Small intestine (tissue), 7 donors: ENCODE measurements at regions not wholly inside any gene's neighbourhood (a gene's known extent, or its start where the extent isn't known, plus 50 kb on each side); places are given as distances from the start of the nearest gene placed in this dataset.
A peak's percentile ranks its signal among the peaks of the same experiment; 100 is the strongest.

Source experiments
- DNase-seq, 2 donors: peaks; one replicate each; pipeline versions ENCODE4 v3.0.0 to v3.0.0-alpha.2; 2013
- FAIRE-seq: peaks from 2 replicates; lab custom pipeline; 2012; peaks lifted over from hg19 to GRCh38; lab: Jason Lieb, UNC
- H3K27ac ChIP-seq, 3 donors: one replicate each; pipeline ENCODE4 v1.5.1; 2013; ENCODE audit warnings: low read length in 2 of 3, mild to moderate bottlenecking in 2 of 3, control low read depth in 1 of 3, inconsistent platforms in 1 of 3, low read depth in 1 of 3, moderate library complexity in 1 of 3
- H3K27me3 ChIP-seq, 3 donors: one replicate each; pipeline ENCODE4 v1.6.1; 2013; ENCODE audit warnings: low read length in 3 of 3, inconsistent platforms in 1 of 3; ENCODE audit not compliant: control insufficient read depth in 3 of 3, insufficient read depth in 3 of 3
- H3K36me3 ChIP-seq, 3 donors: one replicate each; pipeline ENCODE4 v1.6.1; 2013; ENCODE audit warnings: low read length in 3 of 3, inconsistent platforms in 1 of 3, low read depth in 1 of 3, mild to moderate bottlenecking in 1 of 3, moderate library complexity in 1 of 3; ENCODE audit not compliant: control insufficient read depth in 3 of 3, insufficient read depth in 2 of 3
- H3K4me1 ChIP-seq, 3 donors: one replicate each; pipeline ENCODE4 v1.6.1; 2013; ENCODE audit warnings: low read length in 2 of 3, inconsistent platforms in 1 of 3, low read depth in 1 of 3, mild to moderate bottlenecking in 1 of 3, moderate library complexity in 1 of 3; ENCODE audit not compliant: control insufficient read depth in 3 of 3, insufficient read depth in 2 of 3
- H3K4me3 ChIP-seq, 3 donors: one replicate each; pipeline ENCODE4 v1.5.1; 2013; ENCODE audit warnings: low read length in 3 of 3, control low read depth in 1 of 3, inconsistent platforms in 1 of 3, low read depth in 1 of 3, mild to moderate bottlenecking in 1 of 3, moderate library complexity in 1 of 3
- H3K9me3 ChIP-seq, 2 donors: one replicate each; pipeline ENCODE4 v1.6.1; 2013; ENCODE audit warnings: low read depth in 1 of 2, low read length in 1 of 2; ENCODE audit not compliant: control insufficient read depth in 2 of 2, insufficient read depth in 1 of 2
- WGBS, 3 donors: extraction: QIAGEN DNeasy Blood & Tissue Kit; methylation state at CpG; one replicate each; pipeline ENCODE4 v1.1.7; 2013; 5-methylcytosine and 5-hydroxymethylcytosine counted together
- donor health status: healthy with polysubstance abuse.
- donor health status: control.
- donor health status: control.
- donor health status: Bipolar disorder and iron deficiency.
- donor health status: healthy.

GRCh38 chr13:40126306-40127085, 471.0 kb downstream of the COG6 start:
- DNase-seq (no peak), FAIRE-seq (no peak)
- Histone ChIP-seq H3K4me3 (no peak overlapping the region), H3K27me3 (no peaks in the 10 kb centered on the region), H3K27ac (no peak overlapping the region), H3K36me3 (no peaks in the 10 kb centered on the region), H3K4me1 (no peaks in the 10 kb centered on the region), H3K9me3 (no peaks in the 10 kb centered on the region)
- 87 to 95% (median 94%) methylated on average over 7 of the region's 7 CpGs for WGBS, 3 donors

GRCh38 chr13:40127476-40127875, 472.0 kb downstream of the COG6 start:
- DNase-seq (no peak), FAIRE-seq (no peak)
- H3K4me1 ChIP-seq = no peaks in the 10 kb centered on the region

GRCh38 chr13:40127925-40128324, 472.5 kb downstream of the COG6 start:
- DNase-seq (no peak), FAIRE-seq (no peak)
- Histone ChIP-seq H3K27me3 (no peaks in the 10 kb centered on the region), H3K4me1 (no peaks in the 10 kb centered on the region), H3K9me3 (no peaks in the 10 kb centered on the region), H3K36me3 (no peaks in the 10 kb centered on the region), H3K4me3 (no peak overlapping the region), H3K27ac (no peak overlapping the region)
- 91% methylated on average over 3 of the region's 3 CpGs for WGBS, 3 donors

More at GRCh38 chr13:40127476-40127875, 472.0 kb downstream of the COG6 start:
- Histone ChIP-seq H3K36me3 (no peaks in the 10 kb centered on the region), H3K27ac (no peak overlapping the region), H3K9me3 (no peaks in the 10 kb centered on the region), H3K27me3 (no peaks in the 10 kb centered on the region), H3K4me3 (no peak overlapping the region)

- DNase-seq (no peak), FAIRE-seq (no peak)
- no peaks in the 10 kb centered on the region for H3K9me3 ChIP-seq
- WGBS, 3 donors = 90 to 93% (median 91%) methylated on average over 6 of the region's 6 CpGs
- H3K27me3 ChIP-seq = no peaks in the 10 kb centered on the region
- no peak overlapping the region for H3K4me3 ChIP-seq
- no peak overlapping the region for H3K27ac ChIP-seq
- H3K4me1 ChIP-seq = no peaks in the 10 kb centered on the region
- H3K36me3 ChIP-seq = no peaks in the 10 kb centered on the region
Measured at GRCh38 chr13:40129467-40129866, 474.0 kb downstream of the COG6 start.

GRCh38 chr13:40130871-40131636, 475.6 kb downstream of the COG6 start:
- FAIRE-seq (no peak), DNase-seq (peak in 1 of 2 donors; percentile 47)
- Histone ChIP-seq H3K9me3 (no peaks in the 10 kb centered on the region), H3K27me3 (no peaks in the 10 kb centered on the region), H3K27ac (no peak overlapping the region), H3K4me1 (no peaks in the 10 kb centered on the region), H3K4me3 (no peak overlapping the region), H3K36me3 (no peaks in the 10 kb centered on the region)
- WGBS, 3 donors = 84 to 90% (median 85%) methylated on average over 6 of the region's 6 CpGs

GRCh38 chr13:40132249-40132648, 476.8 kb downstream of the COG6 start:
- Histone ChIP-seq H3K9me3 (no peaks in the 10 kb centered on the region), H3K27me3 (no peaks in the 10 kb centered on the region), H3K4me1 (no peaks in the 10 kb centered on the region), H3K27ac (no peak overlapping the region), H3K36me3 (no peaks in the 10 kb centered on the region), H3K4me3 (no peak overlapping the region)
- FAIRE-seq (no peak), DNase-seq (peak in 1 of 2 donors; percentile 20)
- WGBS, 3 donors = 73 to 86% (median 77%) methylated on average over 3 of the region's 3 CpGs

- Histone ChIP-seq H3K9me3 (no peaks in the 10 kb centered on the region), H3K27me3 (no peaks in the 10 kb centered on the region), H3K4me1 (no peaks in the 10 kb centered on the region), H3K4me3 (no peak overlapping the region), H3K36me3 (no peaks in the 10 kb centered on the region), H3K27ac (no peak overlapping the region)
- no peak for FAIRE-seq
- no peak for DNase-seq
- WGBS, 3 donors = 79 to 89% (median 86%) methylated on average over 2 of the region's 2 CpGs
Measured at GRCh38 chr13:40136896-40137295, 481.4 kb downstream of the COG6 start.

- H3K27me3 ChIP-seq = no peaks in the 10 kb centered on the region
Measured at GRCh38 chr13:40137400-40137799, 481.9 kb downstream of the COG6 start.

More at GRCh38 chr13:40137400-40137799, 481.9 kb downstream of the COG6 start:
- no peak overlapping the region for H3K27ac ChIP-seq
- no peak overlapping the region for H3K4me3 ChIP-seq
- whole genome bisulfite sequencing, 3 donors = 90 to 97% (median 91%) methylated on average over 6 of the region's 6 CpGs
- no peaks in the 10 kb centered on the region for H3K4me1 ChIP-seq
- H3K9me3 ChIP-seq = no peaks in the 10 kb centered on the region
- H3K36me3 ChIP-seq = no peaks in the 10 kb centered on the region
- DNase-seq = no peak
- no peak for FAIRE-seq
